NB4 (cell line): ENCODE measurements at regions not wholly inside any gene's neighbourhood (a gene's known extent, or its start where the extent isn't known, plus 50 kb on each side); places are given as distances from the start of the nearest gene placed in this dataset.

Experiments
- DNase-seq: peaks from one replicate; pipeline ENCODE4 v3.0.0; 2010; ENCODE audit warnings: low read depth
- H3K4me3 ChIP-seq: one replicate; pipeline ENCODE4 v1.5.1; 2011; ENCODE audit warnings: mild to moderate bottlenecking, low read depth, low read length, moderate library complexity
- MYC ChIP-seq: IDR thresholded peaks from 2 replicates; pipeline ENCODE4 v1.6.1; 2011; ENCODE audit warnings: low read depth, low read length
- POLR2A ChIP-seq: IDR thresholded peaks from 2 replicates; pipeline ENCODE4 v1.6.1; 2011; ENCODE audit warnings: mild to moderate bottlenecking; ENCODE audit not compliant: insufficient read length; ENCODE audit errors: extremely low read depth
- TF ChIP-seq, protein P1 (sequence below): IDR thresholded peaks from one replicate; pipeline ENCODE4 v1.5.1; 2012; ENCODE audit warnings: low read depth, low read length
- TF ChIP-seq, protein P2 (sequence below): IDR thresholded peaks from 2 replicates; pipeline ENCODE4 v1.6.1; 2011; ENCODE audit warnings: low read depth, low read length

DNA sequence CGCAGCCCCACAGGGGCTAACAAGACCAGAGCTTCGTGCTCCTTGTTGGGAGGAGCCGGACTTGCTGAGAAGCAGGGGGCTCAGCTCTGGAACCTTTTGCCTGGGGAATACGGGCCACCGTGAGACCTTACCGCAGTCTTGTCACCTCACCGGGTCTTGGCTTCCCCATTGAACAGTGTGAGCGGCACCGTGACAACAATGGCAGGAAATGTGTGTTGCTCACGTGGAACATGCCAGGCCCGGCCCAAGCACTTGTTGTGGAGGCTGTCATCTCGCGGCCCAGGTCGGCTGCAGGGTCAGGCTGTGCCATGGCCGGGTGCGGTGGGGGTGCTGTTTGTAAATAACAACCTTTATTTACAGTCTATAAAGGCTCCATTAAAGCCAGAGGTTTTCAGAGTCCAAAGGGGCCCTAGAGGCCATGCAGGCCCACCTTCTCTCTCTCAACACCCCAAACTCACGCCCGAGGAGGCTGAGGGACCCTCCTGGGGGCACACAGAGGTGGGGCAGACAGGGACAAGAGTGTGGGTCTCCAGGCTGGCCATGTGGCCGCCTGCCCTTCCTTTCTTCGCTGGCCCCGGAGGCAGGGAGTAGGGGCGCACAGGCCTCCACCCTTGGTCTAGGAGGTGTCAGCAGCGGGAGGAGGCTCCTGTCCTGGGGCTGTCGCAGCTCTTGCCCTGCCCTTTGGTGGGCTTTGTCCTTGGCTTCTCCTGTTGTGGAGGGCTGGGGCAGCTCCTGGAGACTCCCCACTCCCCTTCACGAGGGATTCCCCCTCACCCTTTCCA, 79.7 kb downstream of the TSPAN17 start:
- DNase-seq = no peak
- TF ChIP-seq POLR2A (no peak), MYC (no peak)
- TF ChIP-seq, protein P1, sequence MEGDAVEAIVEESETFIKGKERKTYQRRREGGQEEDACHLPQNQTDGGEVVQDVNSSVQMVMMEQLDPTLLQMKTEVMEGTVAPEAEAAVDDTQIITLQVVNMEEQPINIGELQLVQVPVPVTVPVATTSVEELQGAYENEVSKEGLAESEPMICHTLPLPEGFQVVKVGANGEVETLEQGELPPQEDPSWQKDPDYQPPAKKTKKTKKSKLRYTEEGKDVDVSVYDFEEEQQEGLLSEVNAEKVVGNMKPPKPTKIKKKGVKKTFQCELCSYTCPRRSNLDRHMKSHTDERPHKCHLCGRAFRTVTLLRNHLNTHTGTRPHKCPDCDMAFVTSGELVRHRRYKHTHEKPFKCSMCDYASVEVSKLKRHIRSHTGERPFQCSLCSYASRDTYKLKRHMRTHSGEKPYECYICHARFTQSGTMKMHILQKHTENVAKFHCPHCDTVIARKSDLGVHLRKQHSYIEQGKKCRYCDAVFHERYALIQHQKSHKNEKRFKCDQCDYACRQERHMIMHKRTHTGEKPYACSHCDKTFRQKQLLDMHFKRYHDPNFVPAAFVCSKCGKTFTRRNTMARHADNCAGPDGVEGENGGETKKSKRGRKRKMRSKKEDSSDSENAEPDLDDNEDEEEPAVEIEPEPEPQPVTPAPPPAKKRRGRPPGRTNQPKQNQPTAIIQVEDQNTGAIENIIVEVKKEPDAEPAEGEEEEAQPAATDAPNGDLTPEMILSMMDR = no peak
- TF ChIP-seq, protein P2, sequence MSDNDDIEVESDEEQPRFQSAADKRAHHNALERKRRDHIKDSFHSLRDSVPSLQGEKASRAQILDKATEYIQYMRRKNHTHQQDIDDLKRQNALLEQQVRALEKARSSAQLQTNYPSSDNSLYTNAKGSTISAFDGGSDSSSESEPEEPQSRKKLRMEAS = no peak
- no peak overlapping the region for H3K4me3 ChIP-seq

DNA sequence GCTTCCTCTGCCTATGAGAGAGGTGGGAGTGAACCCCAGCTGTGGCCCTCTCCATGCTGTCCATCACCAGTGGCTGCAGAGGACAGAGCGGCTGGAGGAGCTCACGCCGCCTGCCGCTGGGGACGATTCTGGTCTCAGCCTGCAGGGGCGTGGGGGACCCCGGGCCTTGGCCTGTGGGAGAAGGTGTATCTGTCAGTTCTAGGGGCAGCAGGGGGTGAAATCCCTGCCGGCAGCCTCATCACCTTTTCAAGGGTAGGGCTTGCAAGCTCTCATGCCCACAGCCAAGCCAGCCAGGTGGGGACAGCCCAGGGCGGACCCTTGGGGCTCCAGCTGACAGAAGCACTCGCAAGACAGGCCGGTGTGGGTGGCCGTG, 80.2 kb downstream of the TSPAN17 start:
- no peak overlapping the region for H3K4me3 ChIP-seq
- TF ChIP-seq MYC (no peak), POLR2A (no peak)
- TF ChIP-seq, protein P2 = no peak
- TF ChIP-seq, protein P1 = no peak

DNA sequence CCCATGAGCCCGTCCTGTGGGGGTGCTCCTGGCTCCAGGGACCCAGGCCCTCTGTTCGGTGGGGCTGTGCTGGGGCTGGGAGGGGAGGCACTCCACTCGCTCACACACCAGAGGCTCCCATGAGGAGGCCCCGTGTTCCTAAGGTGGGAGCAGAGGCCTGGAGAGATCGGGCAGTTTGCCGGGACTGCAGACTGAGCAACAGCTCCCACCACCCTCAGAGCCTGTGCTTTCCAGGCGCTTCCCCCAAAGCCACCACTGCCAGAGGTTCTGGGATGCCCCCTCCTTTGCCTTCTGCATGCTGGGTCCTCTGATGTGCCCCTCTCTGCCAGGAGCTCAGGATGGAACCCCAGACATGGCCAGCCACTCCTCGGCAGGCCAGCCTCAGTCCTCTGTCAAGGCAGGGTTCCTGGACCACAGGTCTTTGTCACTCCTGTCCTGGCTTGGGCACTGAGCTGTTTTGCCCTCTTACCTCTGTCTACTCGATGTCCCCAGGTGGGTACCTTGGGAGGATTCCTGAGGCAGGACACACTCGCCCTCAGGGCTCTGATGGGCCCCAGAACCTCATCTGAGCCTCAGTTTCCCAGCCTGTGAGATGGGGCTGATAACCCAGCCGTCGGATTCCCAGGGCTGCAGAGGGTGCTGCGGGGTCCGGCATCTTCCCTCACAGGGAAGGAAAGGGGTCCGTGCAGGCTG, 80.8 kb downstream of the TSPAN17 start:
- DNase-seq = no peak
- H3K4me3 ChIP-seq = no peak overlapping the region
- TF ChIP-seq, protein P1 = no peak
- TF ChIP-seq POLR2A (no peak), MYC (no peak)
- TF ChIP-seq, protein P2 = no peak

More for the DNA sequence above, 80.2 kb downstream of the TSPAN17 start:
- DNase-seq = no peak

DNA sequence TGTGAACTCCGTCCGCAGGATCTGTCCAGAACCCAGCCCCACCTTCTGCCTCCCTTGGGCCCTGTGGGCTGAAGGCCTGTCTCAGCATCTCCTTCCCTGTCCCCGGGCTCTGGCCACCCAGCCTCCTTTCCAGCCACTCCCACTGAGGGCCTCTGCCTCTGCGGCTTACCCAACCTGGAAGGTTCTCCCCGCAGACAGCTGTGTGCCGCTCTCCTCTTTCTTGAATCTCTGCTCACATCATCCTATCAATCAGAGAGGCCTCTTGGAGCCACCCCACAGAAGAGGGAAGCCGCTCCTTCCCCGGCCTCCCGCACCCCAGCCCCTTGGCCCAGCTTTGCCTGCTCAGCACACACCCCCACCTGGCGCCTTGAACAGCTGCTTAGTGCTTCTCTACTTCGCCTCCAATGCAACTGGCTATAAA, 81.5 kb upstream of the UNC5A start:
- DNase-seq = no peak
- no peak for TF ChIP-seq MYC
- TF ChIP-seq, protein P1 = no peak
- TF ChIP-seq, protein P2 = no peak
- no peak for TF ChIP-seq POLR2A
- no peak overlapping the region for H3K4me3 ChIP-seq

DNA sequence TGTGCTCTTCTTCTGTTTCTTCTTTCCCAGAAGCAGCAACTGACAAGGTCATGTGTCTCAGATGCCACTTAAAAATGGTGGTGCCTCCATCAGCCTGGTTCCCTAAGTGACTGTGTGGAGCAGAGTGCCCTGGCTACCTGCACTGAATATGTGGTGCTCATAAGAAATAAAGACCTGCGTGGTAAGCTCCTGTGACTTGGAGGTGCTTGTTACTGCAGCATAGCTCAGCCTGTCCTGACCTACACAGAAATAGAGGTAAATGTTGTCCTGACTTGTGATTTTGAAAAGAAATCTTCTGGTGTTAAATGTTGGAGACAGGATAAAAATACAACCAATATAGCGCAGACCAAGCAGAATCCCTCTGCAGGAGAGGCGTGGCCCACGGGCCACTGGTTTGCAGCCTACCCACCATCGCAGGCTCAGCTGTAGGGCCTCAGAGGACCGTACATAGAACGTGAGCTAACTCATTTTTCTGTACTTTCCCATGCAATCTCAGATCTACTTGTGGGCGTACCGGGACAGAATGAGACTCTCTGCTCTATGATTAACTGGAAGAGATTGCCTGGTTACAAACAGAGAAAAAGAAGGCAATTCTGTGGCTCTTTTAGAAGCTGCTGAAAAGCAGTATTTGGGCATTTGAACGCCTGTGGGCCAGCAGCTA, 79.4 kb upstream of the UNC5A start:
- DNase-seq = no peak
- no peak overlapping the region for H3K4me3 ChIP-seq
- TF ChIP-seq, protein P1 = no peak
- TF ChIP-seq POLR2A (no peak), MYC (no peak)
- TF ChIP-seq, protein P2 = no peak
